Right lobe of liver (tissue), 4 donors: ENCODE measurements at regions not wholly inside any gene's neighbourhood (a gene's known extent, or its start where the extent isn't known, plus 50 kb on each side); places are given as distances from the start of the nearest gene placed in this dataset.

Experiments
- POLR2A ChIP-seq: fragments of 450-650 bp; IDR thresholded peaks from one replicate; pipeline ENCODE4 v1.6.1; 2017; ENCODE audit warnings: antibody characterized with exemption, mild to moderate bottlenecking
- TF ChIP-seq, protein P1 (sequence below), 4 donors: fragments of 200-600 bp in 3 of 4; fragments of 450-650 bp in 1 of 4; IDR thresholded peaks; one replicate each; pipeline versions ENCODE4 v1.5.1 to v1.8.0; 2016 to 2022; ENCODE audit warnings: antibody characterized with exemption in 4 of 4, mild to moderate bottlenecking in 2 of 4
- donor health status: DM: no; HTN: no; CAD: no.
- donor health status: DM: no; HTN: no; CAD: no.
- donor health status: DM: no; HTN: yes; CAD: no.

DNA sequence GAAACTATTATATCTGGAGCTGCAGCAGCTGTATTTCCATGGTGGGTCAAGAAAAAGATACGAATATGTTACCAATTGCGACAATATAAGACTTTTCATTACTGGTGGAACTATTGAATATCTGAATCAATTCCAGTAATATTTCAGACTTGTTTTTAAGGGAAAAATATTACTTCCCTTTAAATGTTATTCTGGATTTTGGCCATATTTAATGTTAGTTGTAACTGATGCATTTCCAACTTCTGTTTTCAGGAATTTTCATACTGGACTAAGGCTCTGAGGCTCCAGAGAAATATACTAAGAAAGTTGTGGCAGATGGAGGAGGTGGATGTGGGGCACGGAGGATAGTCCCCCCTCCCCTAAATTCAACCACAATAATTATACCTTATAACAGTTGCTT is 555.2 kb upstream of the SETBP1 start:
- TF ChIP-seq, protein P1, sequence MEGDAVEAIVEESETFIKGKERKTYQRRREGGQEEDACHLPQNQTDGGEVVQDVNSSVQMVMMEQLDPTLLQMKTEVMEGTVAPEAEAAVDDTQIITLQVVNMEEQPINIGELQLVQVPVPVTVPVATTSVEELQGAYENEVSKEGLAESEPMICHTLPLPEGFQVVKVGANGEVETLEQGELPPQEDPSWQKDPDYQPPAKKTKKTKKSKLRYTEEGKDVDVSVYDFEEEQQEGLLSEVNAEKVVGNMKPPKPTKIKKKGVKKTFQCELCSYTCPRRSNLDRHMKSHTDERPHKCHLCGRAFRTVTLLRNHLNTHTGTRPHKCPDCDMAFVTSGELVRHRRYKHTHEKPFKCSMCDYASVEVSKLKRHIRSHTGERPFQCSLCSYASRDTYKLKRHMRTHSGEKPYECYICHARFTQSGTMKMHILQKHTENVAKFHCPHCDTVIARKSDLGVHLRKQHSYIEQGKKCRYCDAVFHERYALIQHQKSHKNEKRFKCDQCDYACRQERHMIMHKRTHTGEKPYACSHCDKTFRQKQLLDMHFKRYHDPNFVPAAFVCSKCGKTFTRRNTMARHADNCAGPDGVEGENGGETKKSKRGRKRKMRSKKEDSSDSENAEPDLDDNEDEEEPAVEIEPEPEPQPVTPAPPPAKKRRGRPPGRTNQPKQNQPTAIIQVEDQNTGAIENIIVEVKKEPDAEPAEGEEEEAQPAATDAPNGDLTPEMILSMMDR (IDR thresholded peaks at IDR 0.05): no peak
- no peak for TF ChIP-seq POLR2A
